ENCODE measurements at regions not wholly inside any gene's neighbourhood (a gene's known extent, or its start where the extent isn't known, plus 50 kb on each side); places are given as distances from the start of the nearest gene placed in this dataset.
"Not testable (repeated sequence)": the region's sequence is repeated elsewhere in the genome, so short reads cannot be mapped to it uniquely, and the experiment has no call there.

GRCh38 chr14:55850825-55851241 lies 267.4 kb upstream of the PELI2 start:
- DNase-seq = no peak

GRCh38 chr14:55851301-55851700 lies 266.9 kb upstream of the PELI2 start:
- DNase-seq = no peak

GRCh38 chr14:55851961-55852360 lies 266.2 kb upstream of the PELI2 start:
- DNase-seq = no peak

- no peak for DNase-seq
Measured at GRCh38 chr14:55855751-55856150, 262.5 kb upstream of the PELI2 start.

- no peak for DNase-seq
Measured at GRCh38 chr14:55858604-55859003, 259.6 kb upstream of the PELI2 start.

- DNase-seq = not testable (repeated sequence)
Measured at GRCh38 chr14:55861561-55861960, 256.6 kb upstream of the PELI2 start.

GRCh38 chr14:55864890-55865655 lies 253.1 kb upstream of the PELI2 start:
- no peak for DNase-seq

GRCh38 chr14:55867311-55867710 lies 250.9 kb upstream of the PELI2 start:
- no peak for DNase-seq

- no peak for DNase-seq
Measured at GRCh38 chr14:55867719-55868118, 250.5 kb upstream of the PELI2 start.

GRCh38 chr14:55869397-55870049 lies 248.7 kb upstream of the PELI2 start:
- DNase-seq = no peak

- no peak for DNase-seq
Measured at GRCh38 chr14:55873169-55873568, 245.0 kb upstream of the PELI2 start.

- no peak for DNase-seq
Measured at GRCh38 chr14:55874785-55875184, 243.4 kb upstream of the PELI2 start.

GRCh38 chr14:55877942-55878341 lies 240.3 kb upstream of the PELI2 start:
- DNase-seq = no peak

GRCh38 chr14:55881577-55882241 lies 236.5 kb upstream of the PELI2 start:
- DNase-seq = no peak

- DNase-seq = no peak
Measured at GRCh38 chr14:55884819-55885218, 233.4 kb upstream of the PELI2 start.

- no peak for DNase-seq
Measured at GRCh38 chr14:55889124-55889523, 229.1 kb upstream of the PELI2 start.

GRCh38 chr14:55891692-55892091 lies 226.5 kb upstream of the PELI2 start:
- DNase-seq = no peak

GRCh38 chr14:55892906-55893305 lies 225.3 kb upstream of the PELI2 start:
- no peak for DNase-seq

- no peak for DNase-seq
Measured at GRCh38 chr14:55893705-55894104, 224.5 kb upstream of the PELI2 start.

- DNase-seq = no peak
Measured at GRCh38 chr14:55897031-55897430, 221.2 kb upstream of the PELI2 start.

GRCh38 chr14:55898938-55899337 lies 219.3 kb upstream of the PELI2 start:
- no peak for DNase-seq

- DNase-seq = no peak
Measured at GRCh38 chr14:55899531-55899930, 218.7 kb upstream of the PELI2 start.

- no peak for DNase-seq
Measured at GRCh38 chr14:55900749-55901148, 217.5 kb upstream of the PELI2 start.

GRCh38 chr14:55901291-55901690 lies 216.9 kb upstream of the PELI2 start:
- no peak for DNase-seq
